HG02884 (cell line): ENCODE measurements at regions not wholly inside any gene's neighbourhood (a gene's known extent, or its start where the extent isn't known, plus 50 kb on each side); places are given as distances from the start of the nearest gene placed in this dataset.
"Not testable (repeated sequence)": the region's sequence is repeated elsewhere in the genome, so short reads cannot be mapped to it uniquely, and the experiment has no call there.

Experiments
- ATAC-seq: cut with Tn5 transposase; IDR thresholded peaks from one replicate; pipeline ENCODE4 v1.9.1; 2021; ENCODE audit warnings: mild to moderate bottlenecking, moderate library complexity; ENCODE audit not compliant: unreplicated experiment

GRCh38 chr9:31840702-31841101 lies 543.7 kb upstream of the ACO1 start:
- ATAC-seq: no peak

- ATAC-seq: no peak
Measured at GRCh38 chr9:31847963-31848362, 536.5 kb upstream of the ACO1 start.

DNA sequence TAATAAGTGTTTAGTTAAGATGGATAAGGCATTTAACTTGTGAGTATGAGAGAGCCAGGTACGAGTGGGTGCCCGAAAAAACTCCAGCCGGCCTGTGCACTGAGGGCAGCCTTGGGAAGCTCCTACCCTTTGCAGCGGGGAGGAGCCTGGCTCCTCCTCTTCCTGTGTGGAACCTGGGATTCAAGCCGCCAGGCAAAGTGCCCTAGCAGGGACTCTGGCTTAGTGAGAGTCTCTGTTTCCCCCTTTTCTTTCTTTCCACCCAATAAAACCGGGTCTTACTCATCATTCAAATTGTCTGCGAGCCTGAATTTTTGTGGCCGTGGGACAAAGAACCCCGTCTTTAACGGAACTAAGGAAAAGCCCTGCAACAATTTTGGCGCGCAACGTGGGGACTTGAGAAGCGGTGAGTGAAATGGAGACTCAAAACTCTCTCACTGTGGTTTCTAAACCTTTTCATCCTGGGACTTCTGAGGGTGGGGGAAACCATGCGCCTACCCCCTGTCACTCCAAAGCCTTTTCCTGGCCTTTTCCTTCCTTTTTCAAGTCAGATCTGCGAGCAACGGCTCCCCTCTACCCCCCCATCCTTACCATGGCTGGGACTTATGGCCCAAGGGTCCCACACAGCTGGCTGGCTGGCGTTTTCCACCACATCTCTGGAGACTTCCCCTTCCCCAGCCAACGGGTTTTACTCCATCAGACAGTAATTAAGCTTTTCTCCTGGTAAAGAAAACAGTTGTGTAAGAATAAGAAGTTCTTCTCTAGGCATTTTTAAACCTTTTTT lies 535.7 kb upstream of the ACO1 start:
- ATAC-seq: no peak

GRCh38 chr9:31854187-31854586 lies 530.3 kb upstream of the ACO1 start:
- ATAC-seq: no peak

GRCh38 chr9:31868830-31869229 lies 515.6 kb upstream of the ACO1 start:
- ATAC-seq: no peak

- no peak for ATAC-seq
Measured at GRCh38 chr9:31870276-31870675, 514.2 kb upstream of the ACO1 start.

- no peak for ATAC-seq
Measured at GRCh38 chr9:31873722-31874121, 510.7 kb upstream of the ACO1 start.

GRCh38 chr9:31894008-31894407 lies 490.4 kb upstream of the ACO1 start:
- no peak for ATAC-seq

DNA sequence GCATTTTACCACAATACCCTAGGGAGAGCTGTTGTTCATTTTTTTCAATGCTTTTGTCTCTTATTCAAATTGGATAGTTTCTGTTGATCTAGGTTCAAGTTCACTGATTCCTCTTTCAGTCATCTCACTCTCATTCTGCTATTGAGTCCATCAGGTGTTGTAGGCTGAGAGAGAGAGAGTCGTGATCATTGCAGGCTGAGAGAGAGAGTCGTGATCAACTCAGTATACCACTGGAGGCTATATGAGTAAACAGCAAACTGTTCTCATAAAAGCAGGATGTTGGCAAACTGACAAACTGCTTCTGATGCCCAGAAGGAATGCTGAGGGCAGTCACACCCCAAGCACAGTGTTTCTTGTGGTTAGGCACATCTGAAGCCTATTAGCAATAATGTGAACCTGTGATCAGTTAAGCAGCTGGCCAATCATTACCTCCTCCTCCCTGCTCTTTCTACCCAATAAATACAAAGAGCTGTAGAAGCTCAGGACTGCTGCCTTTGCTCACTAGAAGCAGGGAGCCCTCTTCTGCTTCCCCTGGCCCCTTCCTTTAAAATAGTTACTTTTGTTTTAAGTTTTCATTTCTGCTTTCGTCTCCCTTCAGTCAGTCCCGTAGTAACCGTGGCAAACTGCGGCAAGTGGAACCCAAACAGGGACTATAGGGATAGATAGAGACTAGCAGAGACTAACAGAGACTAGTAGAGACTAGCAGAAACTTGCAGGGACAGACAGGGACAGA lies 476.1 kb upstream of the ACO1 start:
- ATAC-seq: peak; percentile 73

- ATAC-seq: peak; percentile 35
Measured at GRCh38 chr9:31908891-31909480, 475.5 kb upstream of the ACO1 start.

GRCh38 chr9:31912636-31913035 lies 471.8 kb upstream of the ACO1 start:
- ATAC-seq: no peak

- ATAC-seq: no peak
Measured at GRCh38 chr9:31916591-31917241, 467.7 kb upstream of the ACO1 start.

DNA sequence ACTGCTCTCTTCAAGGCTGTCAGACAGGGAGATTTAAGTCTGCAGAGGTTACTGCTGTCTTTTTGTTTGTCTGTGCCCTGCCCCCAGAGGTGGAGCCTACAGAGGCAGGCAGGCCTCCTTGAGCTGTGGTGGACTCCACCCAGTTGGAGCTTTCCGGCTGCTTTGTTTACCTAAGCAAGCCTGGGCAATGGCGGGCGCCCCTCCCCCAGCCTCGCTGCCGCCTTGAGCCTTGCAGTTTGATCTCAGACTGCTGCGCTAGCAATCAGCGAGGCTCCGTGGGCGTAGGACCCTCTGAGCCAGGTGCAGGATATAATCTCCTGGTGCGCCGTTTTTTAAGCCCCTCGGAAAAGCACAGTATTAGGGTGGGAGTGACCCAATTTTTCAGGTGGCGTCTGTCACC lies 446.7 kb upstream of the ACO1 start:
- not testable (repeated sequence) for ATAC-seq

- ATAC-seq: no peak
Measured at GRCh38 chr9:31950756-31951155, 433.7 kb upstream of the ACO1 start.

DNA sequence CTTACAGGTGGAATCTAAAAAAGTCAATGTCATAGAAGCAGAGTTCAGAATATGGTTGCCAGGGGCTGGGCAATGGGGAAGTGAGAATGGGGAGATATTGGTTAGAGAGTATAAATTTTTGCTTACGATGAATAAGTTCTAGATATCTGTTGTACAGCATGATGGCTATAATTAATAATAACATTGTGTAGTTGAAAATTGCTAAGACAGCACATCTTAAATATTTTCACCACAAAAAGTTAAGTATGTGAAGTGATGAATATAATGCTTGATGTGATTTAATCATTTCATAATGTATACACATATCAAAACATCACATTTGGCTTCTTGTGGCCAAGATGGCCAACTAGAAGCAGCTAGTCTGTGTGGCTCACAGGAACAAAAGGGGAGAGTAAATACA lies 425.9 kb upstream of the ACO1 start:
- ATAC-seq: no peak

GRCh38 chr9:31969552-31969951 lies 414.9 kb upstream of the ACO1 start:
- ATAC-seq: no peak

- no peak for ATAC-seq
Measured at GRCh38 chr9:31983895-31984294, 400.5 kb upstream of the ACO1 start.

DNA sequence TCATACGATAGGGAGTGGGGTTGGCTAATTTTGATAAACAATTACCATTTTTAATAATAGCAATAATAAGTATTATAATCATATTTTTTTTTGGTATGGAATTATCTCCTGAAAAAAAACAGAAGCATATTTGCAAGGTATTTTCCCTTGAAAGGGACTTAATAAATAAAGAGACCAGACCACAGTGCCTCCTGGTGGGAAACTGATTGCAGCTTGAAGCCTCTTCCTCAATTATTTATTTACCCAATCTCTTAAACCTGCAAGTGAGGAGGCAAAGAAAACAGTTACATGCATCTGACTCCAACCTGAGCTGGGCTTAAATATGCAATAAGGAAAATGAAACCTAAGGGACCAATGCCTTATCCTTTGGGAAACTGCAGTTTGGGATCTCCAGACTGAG lies 388.1 kb upstream of the ACO1 start:
- no peak for ATAC-seq

DNA sequence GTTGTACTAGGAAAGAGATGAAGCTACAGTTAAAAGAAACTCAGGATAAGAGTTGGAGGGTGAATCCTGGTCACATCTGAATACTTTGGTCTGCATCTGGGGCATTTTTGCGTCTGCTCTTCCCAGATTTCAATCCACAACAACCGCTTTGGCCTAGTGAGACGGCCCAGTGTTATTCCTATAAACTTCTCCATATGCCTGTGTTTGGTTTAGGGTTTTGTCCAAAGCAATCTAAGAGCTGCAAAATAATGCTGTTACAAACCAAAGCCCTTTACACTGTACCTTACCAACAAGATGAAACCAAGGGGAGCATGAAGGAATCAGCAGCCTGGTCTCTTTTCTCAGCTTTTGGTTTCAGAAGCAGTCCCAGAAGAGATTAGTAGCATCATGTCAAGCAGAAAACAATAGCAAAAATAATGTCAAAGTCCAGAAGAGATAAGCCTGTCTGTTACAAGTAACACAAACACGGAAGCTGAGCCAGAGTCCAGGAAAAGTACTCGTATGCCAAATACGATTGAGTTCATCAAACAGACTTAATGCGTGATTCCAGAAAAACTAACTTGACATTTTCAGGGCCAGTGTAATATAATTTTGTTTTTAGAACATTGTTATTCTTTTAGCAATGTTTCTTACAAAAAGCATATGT lies 379.9 kb upstream of the ACO1 start:
- no peak for ATAC-seq

- ATAC-seq: no peak
Measured at GRCh38 chr9:32010322-32010721, 374.1 kb upstream of the ACO1 start.

GRCh38 chr9:32011049-32011448 lies 373.4 kb upstream of the ACO1 start:
- no peak for ATAC-seq
